HEK293 (cell line): ENCODE measurements at regions not wholly inside any gene's neighbourhood (a gene's known extent, or its start where the extent isn't known, plus 50 kb on each side); places are given as distances from the start of the nearest gene placed in this dataset.

Experiments used
- CTCF ChIA-PET: fragments of 350-600 bp; formaldehyde crosslinking; extraction: SDS; loops from one replicate; lab custom pipeline; 2021; ENCODE audit warnings: antibody characterized with exemption; lab: Yijun Ruan, JAX
- POLR2A ChIA-PET: fragments of 300-600 bp; formaldehyde crosslinking; extraction: SDS; loops from one replicate; lab custom pipeline; 2020; ENCODE audit warnings: antibody characterized with exemption, inconsistent platforms; lab: Yijun Ruan, JAX
- H3K27ac ChIP-seq: fragments of 200-500 bp; sonication (Bioruptor generic); 2 replicates; pipeline ENCODE4 v1.5.1; 2014; ENCODE audit warnings: low read depth, low read length, control low read depth, inconsistent platforms; ENCODE audit errors: extremely low read depth
- H3K36me3 ChIP-seq, 2 experiments: fragments of 200-500 bp in 1 of 2; sonication (Bioruptor generic) in 1 of 2; 1 replicate in 1 of 2; 2 replicates in 1 of 2; pipeline ENCODE4 v1.5.1; 2014 to 2017; ENCODE audit warnings: inconsistent platforms in 2 of 2, low read length in 2 of 2; ENCODE audit not compliant: control insufficient read depth in 2 of 2, insufficient read depth in 1 of 2
- H3K4me1 ChIP-seq: fragments of 200-500 bp; sonication (Bioruptor generic); 2 replicates; pipeline ENCODE4 v1.5.1; 2014; ENCODE audit warnings: mild to moderate bottlenecking, low read length, inconsistent platforms; ENCODE audit not compliant: control insufficient read depth, insufficient read depth
- H3K4me3 ChIP-seq: 2 replicates; pipeline ENCODE4 v1.5.1; 2011; ENCODE audit warnings: low read depth, mild to moderate bottlenecking, control low read depth, low read length, moderate library complexity
- H3K9me3 ChIP-seq: fragments of 200-500 bp; sonication (Bioruptor generic); 2 replicates; pipeline ENCODE4 v1.5.1; 2014; ENCODE audit warnings: low read depth, low read length, inconsistent platforms; ENCODE audit not compliant: control insufficient read depth, insufficient read depth
- SCRT2 ChIP-seq: fragments of 450-650 bp; formaldehyde crosslinking; IDR thresholded peaks from 2 replicates; pipeline ENCODE4 v1.5.1; 2016; ENCODE audit warnings: missing biosample characterization, missing genetic modification characterization
- ZBTB11 ChIP-seq: fragments of 450-650 bp; formaldehyde crosslinking; conservative IDR thresholded peaks from 2 replicates; pipeline ENCODE4 v1.5.1; 2016; ENCODE audit warnings: low read depth, missing biosample characterization, missing genetic modification characterization
- ZBTB8A ChIP-seq: fragments of 450-650 bp; formaldehyde crosslinking; IDR thresholded peaks from 2 replicates; pipeline ENCODE4 v1.5.1; 2016; ENCODE audit warnings: missing biosample characterization, missing genetic modification characterization
- ZFP69B ChIP-seq: fragments of 450-650 bp; formaldehyde crosslinking; IDR thresholded peaks from 2 replicates; pipeline ENCODE4 v1.5.1; 2016; ENCODE audit warnings: missing biosample characterization, missing genetic modification characterization
- ZNF280C ChIP-seq: fragments of 450-650 bp; formaldehyde crosslinking; IDR thresholded peaks from 2 replicates; pipeline ENCODE4 v1.5.1; 2016; ENCODE audit warnings: missing biosample characterization, missing genetic modification characterization
- ZNF292 ChIP-seq: fragments of 450-650 bp; formaldehyde crosslinking; IDR thresholded peaks from 2 replicates; pipeline ENCODE4 v1.5.1; 2016; ENCODE audit warnings: low read depth, missing biosample characterization, missing genetic modification characterization, borderline replicate concordance
- ZNF433 ChIP-seq: fragments of 450-650 bp; formaldehyde crosslinking; IDR thresholded peaks from 2 replicates; pipeline ENCODE4 v1.5.1; 2016; ENCODE audit warnings: missing biosample characterization, missing genetic modification characterization, low read depth
- ZNF629 ChIP-seq: fragments of 450-650 bp; formaldehyde crosslinking; IDR thresholded peaks from 2 replicates; pipeline ENCODE4 v1.5.1; 2017; ENCODE audit warnings: missing biosample characterization, missing genetic modification characterization
- ZNF677 ChIP-seq: fragments of 450-650 bp; IDR thresholded peaks from 2 replicates; pipeline ENCODE4 v1.5.0; 2018; ENCODE audit warnings: missing biosample characterization, mild to moderate bottlenecking, missing genetic modification characterization, moderate library complexity
- ZNF785 ChIP-seq: fragments of 450-650 bp; formaldehyde crosslinking; IDR thresholded peaks from 2 replicates; pipeline ENCODE4 v1.5.1; 2016; ENCODE audit warnings: missing biosample characterization, missing genetic modification characterization
- ZXDB ChIP-seq: fragments of 450-650 bp; formaldehyde crosslinking; IDR thresholded peaks from 2 replicates; pipeline ENCODE4 v1.5.1; 2016; ENCODE audit warnings: missing biosample characterization, missing genetic modification characterization
- TF ChIP-seq, protein P1 (sequence below): fragments of 450-650 bp; formaldehyde crosslinking; IDR thresholded peaks from 2 replicates; pipeline ENCODE4 v1.5.1; 2016; ENCODE audit warnings: missing biosample characterization, missing genetic modification characterization

DNA sequence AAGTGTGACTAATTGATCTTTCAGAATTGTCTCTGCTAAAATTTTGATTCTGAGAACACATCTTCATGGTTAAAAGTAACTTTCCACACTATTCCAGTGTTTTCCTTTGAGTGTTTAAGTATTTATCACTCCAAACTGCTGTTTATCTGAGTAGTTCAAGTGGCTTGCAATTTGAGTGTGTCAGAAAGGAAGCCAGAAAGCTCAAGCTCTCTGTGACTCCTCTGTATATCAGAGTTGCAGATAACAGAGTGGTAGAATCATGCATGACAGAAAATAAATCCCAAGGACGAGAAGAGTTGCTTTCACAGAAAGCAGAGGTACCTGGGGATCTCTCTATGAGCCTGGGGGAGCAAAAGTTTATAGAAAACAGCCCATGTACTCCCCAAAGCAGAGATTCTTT is 130.0 kb downstream of the CYB561 start:
- Histone ChIP-seq H3K36me3 (peaks cover 0 to 9% of the 10 kb centered on the region in 2 experiments; a peak in 2 of 3 replicates), H3K4me3 (no peak overlapping the region), H3K4me1 (no peaks in the 10 kb centered on the region), H3K9me3 (no peaks in the 10 kb centered on the region), H3K27ac (no peak overlapping the region)
- CTCF ChIA-PET: no interaction called here
- no peak for TF ChIP-seq ZNF785
- no peak for TF ChIP-seq ZXDB
- TF ChIP-seq SCRT2 (tag by site-specific recombination): no peak
- no peak for TF ChIP-seq ZNF677
- TF ChIP-seq ZNF292 (tag by site-specific recombination): no peak
- POLR2A ChIA-PET: no interaction called here

- POLR2A ChIA-PET: no interaction called here
These were observed 128.8 kb downstream of the CYB561 start for GRCh38 chr17:63317166-63317840.

DNA sequence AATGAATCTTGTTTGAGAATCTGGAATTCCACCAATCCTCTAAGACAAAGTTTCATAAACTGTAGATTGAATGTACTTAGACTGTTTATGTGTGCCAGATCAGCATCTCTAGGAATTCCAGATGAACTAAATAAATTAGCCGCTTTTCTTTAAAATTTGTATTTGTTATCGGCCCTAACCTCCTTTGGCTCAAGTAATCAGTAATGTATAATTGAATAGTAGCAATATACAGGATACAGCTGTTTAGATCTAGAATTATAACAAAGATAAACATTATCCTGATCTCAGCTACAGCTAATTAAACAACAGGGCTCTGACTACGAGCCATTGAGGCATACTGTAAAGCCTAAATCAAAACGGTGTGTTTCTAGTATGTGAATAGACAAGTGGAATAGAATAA is 120.3 kb downstream of the CYB561 start:
- POLR2A ChIA-PET: no interaction called here
- no peaks in the 10 kb centered on the region for H3K4me1 ChIP-seq
- peaks cover 0 to 5% of the 10 kb centered on the region in 2 experiments; a peak in 2 of 3 replicates for H3K36me3 ChIP-seq
- H3K27ac ChIP-seq: no peak overlapping the region
- H3K9me3 ChIP-seq: no peaks in the 10 kb centered on the region
- H3K4me3 ChIP-seq: no peak overlapping the region
- no peak for TF ChIP-seq ZFP69B (tag by site-specific recombination)
- TF ChIP-seq, all 188 proteins: peak for 0
- CTCF ChIA-PET: no interaction called here

More at GRCh38 chr17:63317166-63317840, 128.8 kb downstream of the CYB561 start:
- TF ChIP-seq ZNF280C (tag by site-specific recombination) (no peak), ZBTB11 (tag by site-specific recombination) (no peak), ZNF433 (tag by site-specific recombination) (no peak)
- TF ChIP-seq, all 188 proteins: peak for 0
- CTCF ChIA-PET: interaction anchor here (0.8 to 2.7 kb wide), 2 partner anchors 89 to 341 kb away, joined by 4 to 10 read pairs; no protein-coding TSS in a partner anchor
- Histone ChIP-seq H3K4me3 (no peak overlapping the region), H3K27ac (no peak overlapping the region), H3K9me3 (no peaks in the 10 kb centered on the region), H3K36me3 (peaks cover 0 to 9% of the 10 kb centered on the region in 2 experiments; a peak in 2 of 3 replicates), H3K4me1 (no peaks in the 10 kb centered on the region)

DNA sequence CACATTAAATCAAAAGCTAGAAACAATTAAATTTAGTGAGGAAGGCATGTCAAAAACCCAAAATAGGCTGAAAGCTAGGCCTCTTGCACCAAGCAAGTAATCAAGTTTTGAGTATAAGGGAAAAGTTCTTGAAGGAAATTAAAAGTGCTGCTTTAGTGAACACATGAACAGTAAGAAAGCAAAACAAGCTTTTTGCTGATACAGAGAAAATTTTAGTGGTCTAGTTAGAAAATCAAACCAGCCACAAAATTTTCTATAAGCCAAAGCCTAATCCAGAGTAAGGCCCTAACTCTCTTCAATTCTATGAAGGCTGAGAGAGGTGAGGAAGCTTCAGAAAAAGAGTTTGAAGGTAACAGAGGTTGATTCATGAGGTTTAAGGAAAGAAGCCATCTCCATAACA is 116.2 kb downstream of the CYB561 start:
- Histone ChIP-seq H3K27ac (no peak overlapping the region), H3K4me1 (no peaks in the 10 kb centered on the region), H3K4me3 (no peak overlapping the region), H3K36me3 (no peaks in the 10 kb centered on the region; a peak in 1 of 3 replicates), H3K9me3 (no peaks in the 10 kb centered on the region)
- TF ChIP-seq ZBTB8A (tag by site-specific recombination): no peak
- TF ChIP-seq, protein P1, sequence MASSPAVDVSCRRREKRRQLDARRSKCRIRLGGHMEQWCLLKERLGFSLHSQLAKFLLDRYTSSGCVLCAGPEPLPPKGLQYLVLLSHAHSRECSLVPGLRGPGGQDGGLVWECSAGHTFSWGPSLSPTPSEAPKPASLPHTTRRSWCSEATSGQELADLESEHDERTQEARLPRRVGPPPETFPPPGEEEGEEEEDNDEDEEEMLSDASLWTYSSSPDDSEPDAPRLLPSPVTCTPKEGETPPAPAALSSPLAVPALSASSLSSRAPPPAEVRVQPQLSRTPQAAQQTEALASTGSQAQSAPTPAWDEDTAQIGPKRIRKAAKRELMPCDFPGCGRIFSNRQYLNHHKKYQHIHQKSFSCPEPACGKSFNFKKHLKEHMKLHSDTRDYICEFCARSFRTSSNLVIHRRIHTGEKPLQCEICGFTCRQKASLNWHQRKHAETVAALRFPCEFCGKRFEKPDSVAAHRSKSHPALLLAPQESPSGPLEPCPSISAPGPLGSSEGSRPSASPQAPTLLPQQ (tag by site-specific recombination): no peak
- TF ChIP-seq ZNF629 (tag by site-specific recombination): no peak
- CTCF ChIA-PET: no interaction called here
- POLR2A ChIA-PET: no interaction called here
